ENCODE measurements at regions not wholly inside any gene's neighbourhood (a gene's known extent, or its start where the extent isn't known, plus 50 kb on each side); places are given as distances from the start of the nearest gene placed in this dataset.
"Not testable (repeated sequence)": the region's sequence is repeated elsewhere in the genome, so short reads cannot be mapped to it uniquely, and the experiment has no call there.

GRCh38 chrX:44096666-44097065 is 123.5 kb upstream of the NDP start:
- DNase-seq (ENCODE audit: low read depth), result no peak

DNA sequence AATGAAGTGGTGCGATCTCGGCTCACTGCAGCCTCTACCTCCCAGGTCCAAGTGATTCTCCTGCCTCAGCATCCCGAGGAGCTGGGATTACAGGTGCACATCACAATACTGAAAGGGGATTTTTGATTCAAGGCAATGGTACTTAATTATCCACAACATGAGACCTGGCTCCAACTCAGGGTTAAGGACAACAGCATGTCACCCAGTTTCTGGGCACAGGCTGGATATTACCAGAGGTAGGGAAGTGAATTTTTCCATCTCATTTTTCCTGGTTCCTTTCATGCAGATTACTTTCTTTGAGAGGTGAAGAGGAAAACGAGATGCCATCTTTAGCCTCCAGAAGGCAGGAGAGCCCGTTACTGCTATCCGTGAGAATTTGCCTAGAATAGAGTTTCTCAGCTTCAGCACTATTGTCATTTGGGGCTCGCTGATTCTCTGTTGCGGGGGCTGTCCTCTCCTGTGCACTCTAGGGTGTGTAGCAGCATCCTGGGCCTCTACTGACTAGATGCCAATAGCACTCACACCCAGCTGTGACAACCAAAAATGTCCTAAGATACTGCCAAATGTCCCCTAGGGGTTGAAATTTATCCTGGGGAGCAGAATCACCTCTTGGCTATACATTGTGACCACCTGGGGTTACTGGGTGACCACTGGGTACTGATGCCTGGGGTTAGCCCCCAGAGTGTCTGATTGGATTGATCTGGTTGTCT is 121.8 kb upstream of the NDP start:
- no peak for DNase-seq (ENCODE audit: low read depth)

DNA sequence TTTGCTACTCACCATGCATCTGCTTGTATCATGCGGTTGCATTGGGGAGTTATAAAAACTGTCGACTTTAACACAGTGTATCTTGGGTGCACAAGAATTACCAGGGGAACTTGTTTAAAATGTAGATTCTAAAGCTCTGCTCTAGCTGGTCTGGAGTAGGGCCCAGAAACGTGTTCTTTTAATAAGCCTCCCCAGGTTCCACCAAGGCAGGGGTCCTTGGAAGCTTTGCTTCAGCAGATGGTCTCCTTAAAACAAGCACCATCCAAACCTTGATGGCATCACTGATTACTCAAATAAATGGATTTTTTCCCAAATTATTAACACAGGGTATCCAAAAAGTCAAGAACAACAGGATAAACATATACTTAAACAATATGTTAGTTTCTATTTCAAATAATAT is 120.2 kb upstream of the NDP start:
- DNase-seq (ENCODE audit: low read depth), result no peak

- no peak for DNase-seq (ENCODE audit: low read depth)
Observed at GRCh38 chrX:44092778-44093177, 119.6 kb upstream of the NDP start.

GRCh38 chrX:44088510-44089144 is 115.4 kb upstream of the NDP start:
- DNase-seq (ENCODE audit: low read depth), result no peak

- no peak for DNase-seq (ENCODE audit: low read depth)
Observed at GRCh38 chrX:44085209-44085608, 112.0 kb upstream of the NDP start.

DNA sequence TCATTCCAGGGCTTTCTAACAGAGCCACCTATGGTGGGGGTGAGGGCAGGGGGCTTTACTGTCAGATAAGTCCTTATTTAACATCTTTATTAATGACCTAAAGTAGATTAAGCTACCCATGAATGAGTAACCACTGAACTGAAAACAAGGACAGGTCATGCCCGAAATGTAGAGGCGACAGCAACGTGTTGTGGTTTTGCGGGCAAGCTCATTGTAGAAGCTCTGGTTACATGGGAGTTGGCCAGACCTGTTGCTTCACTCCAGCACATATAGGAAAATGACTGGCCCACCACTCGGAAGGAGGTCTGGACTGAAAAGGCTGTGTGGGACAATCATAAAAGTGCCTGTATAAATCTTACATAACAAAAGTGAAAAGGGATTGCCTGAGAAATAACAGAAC is 109.6 kb upstream of the NDP start:
- no peak for DNase-seq (ENCODE audit: low read depth)

GRCh38 chrX:44080083-44080482 is 106.9 kb upstream of the NDP start:
- no peak for DNase-seq (ENCODE audit: low read depth)

DNA sequence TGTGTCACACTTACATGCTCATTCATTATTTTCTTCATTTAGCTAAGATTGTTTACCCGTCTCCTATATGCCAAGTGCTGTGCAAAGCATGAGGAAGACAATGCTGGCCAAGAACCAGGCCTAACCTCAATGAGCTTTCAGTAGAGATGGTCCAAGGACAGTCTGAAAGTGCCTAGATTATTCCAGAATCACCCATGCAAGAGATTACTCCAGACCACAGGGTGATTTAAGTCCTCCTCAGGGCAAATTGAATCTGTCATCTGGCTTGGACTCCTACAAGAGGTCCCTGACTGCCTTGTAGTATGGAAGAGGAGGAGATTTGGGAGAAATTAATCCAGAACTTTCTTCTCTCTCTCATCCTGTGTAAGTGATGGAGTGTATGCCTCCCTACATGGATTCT is 99.4 kb upstream of the NDP start:
- DNase-seq (ENCODE audit: low read depth), result peak; percentile 44

GRCh38 chrX:44071847-44072551 is 98.8 kb upstream of the NDP start:
- DNase-seq (ENCODE audit: low read depth), result peak; percentile 90

DNA sequence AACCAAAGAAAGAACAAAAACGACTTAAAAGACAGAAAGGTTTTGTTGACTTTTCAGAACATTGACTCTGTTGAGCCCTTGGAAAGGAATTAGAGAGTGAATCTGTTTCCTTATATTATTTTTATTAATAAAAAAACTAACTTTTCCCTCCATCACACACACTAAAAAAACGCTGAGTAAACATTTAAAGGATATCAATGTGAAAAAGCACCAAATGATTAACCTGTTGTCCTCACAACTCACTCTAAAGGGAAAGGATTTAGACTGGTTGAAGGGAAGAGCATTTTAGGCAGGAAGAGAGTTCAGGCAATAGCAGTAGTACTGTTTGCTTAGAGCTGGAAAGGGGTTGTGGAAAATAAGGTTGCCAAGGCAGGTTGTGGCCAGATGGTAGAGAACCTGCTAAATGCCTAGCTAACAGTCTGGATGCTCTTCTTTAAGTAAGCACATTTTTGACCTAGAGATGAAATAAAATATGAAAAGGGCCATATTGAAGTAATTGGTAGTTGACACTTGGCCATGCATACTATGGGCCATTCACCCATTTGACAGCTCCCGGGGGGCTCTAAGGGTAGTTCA is 98.0 kb upstream of the NDP start:
- DNase-seq (ENCODE audit: low read depth), result no peak

GRCh38 chrX:44068043-44068442 is 94.9 kb upstream of the NDP start:
- no peak for DNase-seq (ENCODE audit: low read depth)

DNA sequence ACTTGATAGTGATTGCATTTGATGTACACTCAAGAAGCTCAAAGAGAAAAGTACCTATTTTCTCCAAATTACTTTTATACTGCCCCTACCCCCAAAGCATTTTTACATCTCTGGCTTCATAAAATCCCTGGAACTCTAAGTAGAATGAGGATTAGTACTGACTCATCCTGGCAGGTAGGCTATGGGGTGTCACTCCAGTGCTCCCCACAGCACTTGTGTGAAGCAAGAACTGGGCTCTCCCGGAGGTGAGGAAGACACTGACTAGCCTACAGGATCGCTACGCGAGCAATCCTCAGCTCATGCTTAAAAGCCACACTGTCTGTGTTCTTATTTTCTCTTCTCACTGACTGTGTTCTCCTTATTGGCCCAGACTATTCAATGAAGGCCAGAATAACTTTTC is 90.4 kb upstream of the NDP start:
- no peak for DNase-seq (ENCODE audit: low read depth)

DNA sequence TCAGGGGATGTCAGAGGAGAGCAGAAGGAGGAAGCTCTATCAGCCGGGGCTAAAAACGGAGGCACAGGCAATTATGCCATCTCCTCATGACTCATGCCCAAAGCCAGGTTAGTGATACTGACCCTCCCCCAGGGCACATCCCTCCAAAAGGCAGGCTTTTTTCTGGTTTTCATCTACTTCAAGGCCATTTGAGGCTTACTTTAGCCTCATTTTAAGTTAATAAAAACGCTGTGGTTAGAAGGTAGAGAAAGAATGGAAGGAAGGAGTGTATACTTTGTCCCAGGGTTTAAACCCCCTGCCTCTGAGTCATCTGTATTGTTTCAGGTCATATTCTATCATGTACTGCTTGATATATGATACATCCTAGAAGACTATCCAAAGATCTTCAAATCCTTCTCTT is 89.7 kb upstream of the NDP start:
- DNase-seq (ENCODE audit: low read depth), result peak; percentile 70

- DNase-seq (ENCODE audit: low read depth), result no peak
Observed at GRCh38 chrX:44061968-44062614, 88.9 kb upstream of the NDP start.

DNA sequence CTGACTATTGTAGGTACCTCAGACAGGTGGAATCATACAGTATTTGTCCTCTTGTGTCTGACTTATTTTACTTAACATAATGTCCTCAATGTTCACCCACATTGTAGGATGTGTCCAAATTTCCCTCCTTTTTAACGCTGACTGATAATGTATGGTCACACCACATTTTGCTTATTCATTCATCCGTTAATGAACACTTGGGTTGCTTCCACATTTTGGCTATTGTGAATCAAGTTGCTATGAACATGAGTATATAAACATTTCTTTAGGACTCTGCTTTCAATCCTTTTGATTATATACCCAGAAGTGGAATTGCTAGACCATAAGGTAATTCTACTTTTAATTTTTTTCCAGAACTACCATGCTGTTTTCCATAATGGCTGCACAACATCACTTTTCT is 87.0 kb upstream of the NDP start:
- no peak for DNase-seq (ENCODE audit: low read depth)

- no peak for DNase-seq (ENCODE audit: low read depth)
Observed at GRCh38 chrX:44058339-44058738, 85.1 kb upstream of the NDP start.

- no peak for DNase-seq (ENCODE audit: low read depth)
Observed at GRCh38 chrX:44055638-44056037, 82.4 kb upstream of the NDP start.

GRCh38 chrX:44054863-44055601 is 81.8 kb upstream of the NDP start:
- DNase-seq (ENCODE audit: low read depth), result no peak

DNA sequence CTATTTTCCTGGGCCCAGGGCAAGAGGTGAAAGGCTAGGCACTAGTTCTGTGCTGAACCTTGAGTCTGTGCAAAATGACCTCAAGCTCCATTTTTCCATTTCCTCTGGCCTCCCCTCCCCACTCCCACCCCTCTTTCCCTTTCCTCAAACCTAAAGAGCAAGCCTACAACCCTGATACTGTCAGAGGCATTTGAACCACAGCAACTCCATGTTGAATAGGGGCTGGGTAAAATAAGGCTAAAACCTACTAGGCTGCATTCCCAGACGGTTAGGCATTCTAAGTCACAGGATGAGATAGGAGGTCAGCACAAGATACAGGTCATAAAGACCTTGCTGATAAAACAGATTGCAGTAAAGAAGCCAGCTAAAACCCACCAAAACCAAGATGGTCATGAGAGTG is 71.9 kb upstream of the NDP start:
- DNase-seq (ENCODE audit: low read depth), result not testable (repeated sequence)

GRCh38 chrX:44043496-44043895 is 70.3 kb upstream of the NDP start:
- DNase-seq (ENCODE audit: low read depth), result peak; percentile 87

DNA sequence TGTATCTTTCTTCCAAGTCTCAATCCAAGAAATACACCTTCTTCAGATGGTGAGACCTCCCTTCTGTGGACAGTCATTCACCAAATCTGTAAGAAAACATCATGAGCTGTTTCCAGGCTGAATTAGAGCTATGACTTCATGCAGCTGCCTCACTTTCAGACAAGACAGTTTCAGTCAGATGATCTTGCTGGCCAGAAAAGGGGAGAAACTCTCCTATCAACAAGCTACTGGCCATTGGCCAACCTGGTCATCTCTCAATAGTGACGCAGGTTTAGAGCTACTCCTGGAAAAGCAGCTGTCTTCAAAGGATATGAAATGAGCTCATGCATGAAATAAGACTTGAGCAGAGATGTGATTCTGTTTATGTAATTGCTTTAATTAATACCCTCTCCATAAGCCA is 69.6 kb upstream of the NDP start:
- DNase-seq (ENCODE audit: low read depth), result peak; percentile 82

Measured in renal cortical epithelial cell (primary cell).